HCT116 (cell line): ENCODE measurements at regions not wholly inside any gene's neighbourhood (a gene's known extent, or its start where the extent isn't known, plus 50 kb on each side); places are given as distances from the start of the nearest gene placed in this dataset.

Source experiments
- ATAC-seq: fragments of 200-7000 bp; cut with Tn5 transposase; 2 replicates; pipeline ENCODE4 v1.9.1; 2020; ENCODE audit warnings: mild to moderate bottlenecking, moderate library complexity
- BruUV-seq: library from RNA; stranded (reverse); fragments of 400-500 nt; replicated peaks from 2 replicates; lab custom pipeline; 2021; lab: Mats Ljungman, UMichigan
- CTCF ChIA-PET: fragments of 300-600 bp; sonication (Branson Sonifier 250); formaldehyde crosslinking; loops from one replicate; lab custom pipeline; 2021; ENCODE audit warnings: antibody characterized with exemption; lab: Charles Lee
- POLR2A ChIA-PET: fragments of 300-600, 350-600 bp; sonication (Branson Sonifier 250); formaldehyde crosslinking; loops from one replicate; lab custom pipeline; 2021; ENCODE audit warnings: antibody characterized with exemption; lab: Charles Lee
- RAD21 ChIA-PET, 2 experiments: fragments of 300-600 bp; sonication (Branson Sonifier 250); formaldehyde crosslinking; loops; one replicate each; lab custom pipeline; 2023; ENCODE audit warnings: low total read pairs in 2 of 2; ENCODE audit not compliant: uncharacterized antibody in 2 of 2, unreplicated experiment in 2 of 2, low non-redundant PET in 1 of 2; lab: Charles Lee
- DNase-seq: peaks from one replicate; pipeline ENCODE4 v3.0.0-alpha.2; 2010; ENCODE audit warnings: low read depth, low spot score
- H2AFZ ChIP-seq: fragments of 200-600 bp; shearing (Covaris generic), sonication (generic); 2 replicates; pipeline ENCODE4 v1.6.1; 2017; ENCODE audit warnings: low read depth, mixed run types, mixed read lengths, antibody characterized with exemption, low read length; ENCODE audit not compliant: poor library complexity, severe bottlenecking
- H3K27ac ChIP-seq: 2 replicates; pipeline ENCODE4 v1.5.1; 2012; ENCODE audit warnings: low read depth, low read length
- H3K27me3 ChIP-seq: fragments of 200-600 bp; sonication (generic); 2 replicates; pipeline ENCODE4 v1.6.1; 2016; ENCODE audit warnings: mixed run types, low read length, mixed read lengths; ENCODE audit not compliant: insufficient read depth
- H3K36me3 ChIP-seq, 2 experiments: fragments of 200-500 bp in 1 of 2; fragments of 200-600 bp in 1 of 2; sonication (Bioruptor generic) in 1 of 2; sonication (generic) in 1 of 2; 2 replicates each; pipeline versions ENCODE4 v1.5.1 to v1.6.1; 2014 to 2016; ENCODE audit warnings: low read length in 2 of 2, inconsistent platforms in 1 of 2, mixed read lengths in 1 of 2, mixed run types in 1 of 2; ENCODE audit not compliant: insufficient read depth in 2 of 2, control insufficient read depth in 1 of 2
- H3K4me1 ChIP-seq, 2 experiments: fragments of 200-600 bp in 1 of 2; sonication (generic) in 1 of 2; 2 replicates each; pipeline versions ENCODE4 v1.5.1 to v1.6.1; 2012 to 2017; ENCODE audit warnings: low read length in 2 of 2, inconsistent platforms in 1 of 2, mild to moderate bottlenecking in 1 of 2, mixed read lengths in 1 of 2, mixed run types in 1 of 2, moderate library complexity in 1 of 2; ENCODE audit not compliant: insufficient read depth in 2 of 2, control insufficient read depth in 1 of 2
- H3K4me2 ChIP-seq: fragments of 200-600 bp; sonication (generic); 2 replicates; pipeline ENCODE4 v1.6.1; 2017; ENCODE audit warnings: mixed run types, low read length, mixed read lengths
- H3K4me3 ChIP-seq, 2 experiments: fragments of 200-600 bp in 1 of 2; sonication (generic) in 1 of 2; replicated peaks in 1 of 2; 2 replicates each; pipeline ENCODE4 v1.5.1; 2011 to 2016; ENCODE audit warnings: low read length in 2 of 2, control low read depth in 1 of 2, low read depth in 1 of 2, mild to moderate bottlenecking in 1 of 2, mixed read lengths in 1 of 2, mixed run types in 1 of 2
- H3K79me2 ChIP-seq: fragments of 200-600 bp; sonication (generic); 2 replicates; pipeline ENCODE4 v1.6.1; 2017; ENCODE audit warnings: mild to moderate bottlenecking, mixed run types, low read length, moderate library complexity, mixed read lengths; ENCODE audit not compliant: insufficient read depth
- H3K9ac ChIP-seq: fragments of 200-600 bp; sonication (generic); 2 replicates; pipeline ENCODE4 v1.6.1; 2016; ENCODE audit warnings: low read length, mixed read lengths
- H3K9me2 ChIP-seq: fragments of 200-600 bp; sonication (generic), shearing (Covaris generic); 2 replicates; pipeline ENCODE4 v1.6.1; 2017; ENCODE audit warnings: mixed run types, mild to moderate bottlenecking, moderate library complexity; ENCODE audit not compliant: insufficient read depth
- H3K9me3 ChIP-seq, 2 experiments: fragments of 200-500 bp in 1 of 2; fragments of 200-600 bp in 1 of 2; sonication (Bioruptor generic) in 1 of 2; sonication (generic) in 1 of 2; 2 replicates each; pipeline ENCODE4 v1.6.1; 2014 to 2017; ENCODE audit warnings: low read length in 2 of 2, mixed read lengths in 2 of 2, inconsistent platforms in 1 of 2, low read depth in 1 of 2, mild to moderate bottlenecking in 1 of 2, mixed run types in 1 of 2, moderate library complexity in 1 of 2; ENCODE audit not compliant: control insufficient read depth in 1 of 2, insufficient read depth in 1 of 2
- H4K20me1 ChIP-seq: fragments of 200-600 bp; sonication (generic), shearing (Covaris generic); 2 replicates; pipeline ENCODE4 v1.6.1; 2017; ENCODE audit warnings: mixed run types, mild to moderate bottlenecking, moderate library complexity; ENCODE audit not compliant: insufficient read depth
- ATF3 ChIP-seq: IDR thresholded peaks from 2 replicates; pipeline ENCODE4 v1.6.1; 2012
- CBX3 ChIP-seq: IDR thresholded peaks from 2 replicates; pipeline ENCODE4 v1.6.1; 2012; ENCODE audit warnings: low read depth
- CEBPB ChIP-seq: IDR thresholded peaks from 2 replicates; pipeline ENCODE4 v1.6.1; 2012; ENCODE audit warnings: low read depth
- CTCF ChIP-seq, 3 experiments: fragments of 200-600 bp in 1 of 3; sonication (generic) in 1 of 3; IDR thresholded peaks in 2 of 3; conservative IDR thresholded peaks in 1 of 3; 2 replicates each; pipeline ENCODE4 v1.5.1; 2012 to 2017; ENCODE audit warnings: low read depth in 2 of 3, low read length in 2 of 3, antibody characterized with exemption in 1 of 3, borderline replicate concordance in 1 of 3, control low read depth in 1 of 3, mild to moderate bottlenecking in 1 of 3, mixed read lengths in 1 of 3, mixed run types in 1 of 3, moderate library complexity in 1 of 3; ENCODE audit not compliant: insufficient read depth in 1 of 3
- EGR1 ChIP-seq: IDR thresholded peaks from 2 replicates; pipeline ENCODE4 v1.6.1; 2012; ENCODE audit warnings: low read depth
- ELF1 ChIP-seq: IDR thresholded peaks from 2 replicates; pipeline ENCODE4 v1.6.1; 2012; ENCODE audit warnings: low read depth, borderline replicate concordance
- EZH2 ChIP-seq: fragments of 200-600 bp; sonication (generic); IDR thresholded peaks from 2 replicates; pipeline ENCODE4 v1.6.1; 2017; ENCODE audit warnings: antibody characterized with exemption, mixed run types
- FOSL1 ChIP-seq: IDR thresholded peaks from 2 replicates; pipeline ENCODE4 v1.6.1; 2012; ENCODE audit warnings: low read depth
- JUND ChIP-seq: IDR thresholded peaks from 2 replicates; pipeline ENCODE4 v1.6.1; 2012
- MAX ChIP-seq: IDR thresholded peaks from 2 replicates; pipeline ENCODE4 v1.6.1; 2012
- POLR2A ChIP-seq: IDR thresholded peaks from 2 replicates; pipeline ENCODE4 v1.7.0; 2011; ENCODE audit warnings: borderline replicate concordance; ENCODE audit not compliant: insufficient read depth, insufficient read length; ENCODE audit errors: extremely low read depth
- POLR2AphosphoS5 ChIP-seq: IDR thresholded peaks from 2 replicates; pipeline ENCODE4 v1.6.1; 2011; ENCODE audit warnings: mild to moderate bottlenecking, low read depth, low read length, moderate library complexity
- RAD21 ChIP-seq: IDR thresholded peaks from 2 replicates; pipeline ENCODE4 v1.6.1; 2012; ENCODE audit warnings: low read depth, mild to moderate bottlenecking
- SIN3A ChIP-seq: IDR thresholded peaks from 2 replicates; pipeline ENCODE4 v1.6.1; 2012; ENCODE audit warnings: low read depth
- SP1 ChIP-seq: IDR thresholded peaks from 2 replicates; pipeline ENCODE4 v1.6.1; 2012; ENCODE audit warnings: low read depth
- YY1 ChIP-seq: IDR thresholded peaks from 2 replicates; pipeline ENCODE4 v1.6.1; 2011; ENCODE audit warnings: low read length, low read depth, moderate library complexity, mild to moderate bottlenecking; ENCODE audit not compliant: insufficient replicate concordance; ENCODE audit errors: extremely low read depth
- ZBTB33 ChIP-seq: IDR thresholded peaks from 2 replicates; pipeline ENCODE4 v1.6.1; 2011; ENCODE audit warnings: mild to moderate bottlenecking, low read length, moderate library complexity; ENCODE audit not compliant: insufficient replicate concordance; ENCODE audit errors: extremely low read depth
- intact Hi-C: fragments of 100-400 bp; cut with micrococcal nuclease; formaldehyde crosslinking; loops from 2 replicates; pipeline ENCODE4 v1.10.0; 2022

- intact Hi-C loops, result no loop called here
- TF ChIP-seq JUND (no peak), CBX3 (no peak), POLR2AphosphoS5 (no peak), SP1 (no peak), ELF1 (no peak), EGR1 (no peak), SIN3A (no peak), YY1 (no peak), EZH2 (no peak)
- H3K4me2 ChIP-seq, result no peak overlapping the region
- H2AFZ ChIP-seq, result no peak overlapping the region
- ChIA-PET CTCF (no interaction called here), POLR2A (no interaction called here), RAD21 (no interaction called here)
- no peak overlapping the region for H3K27ac ChIP-seq
- ATAC-seq, result no peak
- H3K9me3 ChIP-seq, result peaks cover 17 to 22% of the 10 kb centered on the region in 2 experiments; a peak in 2 of 4 replicates
- H3K79me2 ChIP-seq, result no peaks in the 10 kb centered on the region
- no peaks in the 10 kb centered on the region for H3K9me2 ChIP-seq
- H3K9ac ChIP-seq, result no peak overlapping the region
- no peak overlapping the region for H3K4me3 ChIP-seq
- H4K20me1 ChIP-seq, result no peaks in the 10 kb centered on the region
- DNase-seq, result no peak
- no peaks in the 10 kb centered on the region for H3K36me3 ChIP-seq
- H3K27me3 ChIP-seq, result no peaks in the 10 kb centered on the region
- BruUV-seq, result no TSS peak
- no peaks in the 10 kb centered on the region for H3K4me1 ChIP-seq
Measured at GRCh38 chr1:239647964-239648632, 261.7 kb downstream of the CHRM3 start.

GRCh38 chr1:239655023-239655422, 268.7 kb downstream of the CHRM3 start:
- Histone ChIP-seq H3K9me2 (no peaks in the 10 kb centered on the region), H3K4me3 (no peak overlapping the region), H3K4me2 (no peak overlapping the region), H3K9me3 (peaks cover 0 to 6% of the 10 kb centered on the region in 2 experiments; a peak in 2 of 4 replicates), H4K20me1 (no peaks in the 10 kb centered on the region), H3K36me3 (no peaks in the 10 kb centered on the region), H3K79me2 (no peaks in the 10 kb centered on the region), H3K4me1 (no peaks in the 10 kb centered on the region), H3K9ac (no peak overlapping the region), H2AFZ (no peak overlapping the region), H3K27me3 (no peaks in the 10 kb centered on the region), H3K27ac (no peak overlapping the region)
- BruUV-seq, result no TSS peak
- no peak for ATAC-seq
- RAD21 ChIA-PET, result no interaction called here
- intact Hi-C loops, result no loop called here
- CTCF ChIA-PET, result no interaction called here
- DNase-seq, result no peak
- POLR2A ChIA-PET, result no interaction called here
- no peak for TF ChIP-seq CBX3
- TF ChIP-seq MAX, result no peak
- TF ChIP-seq POLR2A, result no peak
- TF ChIP-seq CTCF (IDR thresholded peaks at IDR 0.05 in 2 of 3, conservative IDR thresholded peaks at IDR 0.05 in 1 of 3; ENCODE audit: borderline replicate concordance in 1 of 3, insufficient read depth in 1 of 3, low read depth in 2 of 3, low read length in 2 of 3), result no peak
- no peak for TF ChIP-seq POLR2AphosphoS5
- no peak for TF ChIP-seq JUND
- no peak for TF ChIP-seq RAD21
- no peak for TF ChIP-seq SIN3A
- TF ChIP-seq FOSL1, result no peak
- TF ChIP-seq ZBTB33, result no peak
- TF ChIP-seq CEBPB, result no peak
- TF ChIP-seq EZH2, result no peak
- TF ChIP-seq ATF3, result no peak
- no peak for TF ChIP-seq SP1
